Panc1 (cell line): ENCODE measurements at regions not wholly inside any gene's neighbourhood (a gene's known extent, or its start where the extent isn't known, plus 50 kb on each side); places are given as distances from the start of the nearest gene placed in this dataset.

ENCODE experiments used
- ATAC-seq: fragments of 200-7000 bp; cut with Tn5 transposase; 2 replicates; pipeline ENCODE4 v1.9.1; 2020; ENCODE audit warnings: mild to moderate bottlenecking, moderate library complexity
- BruUV-seq: library from RNA; stranded (reverse); fragments of 400-500 nt; replicated peaks from 2 replicates; lab custom pipeline; 2021; lab: Mats Ljungman, UMichigan
- CTCF ChIA-PET: fragments of 300-600 bp; sonication (Branson Sonifier 250); formaldehyde crosslinking; loops from one replicate; lab custom pipeline; 2022; ENCODE audit warnings: antibody characterized with exemption; lab: Charles Lee
- POLR2A ChIA-PET: fragments of 300-600 bp; sonication (Branson Sonifier 250); formaldehyde crosslinking; loops from one replicate; lab custom pipeline; 2022; ENCODE audit warnings: antibody characterized with exemption; lab: Charles Lee
- DNase-seq: peaks from one replicate; pipeline ENCODE4 v3.0.0-alpha.2; 2010; ENCODE audit warnings: low read depth, low spot score
- H3K27ac ChIP-seq: 2 replicates; pipeline ENCODE4 v1.5.1; 2011; ENCODE audit warnings: mild to moderate bottlenecking, low read length, inconsistent platforms
- H3K27me3 ChIP-seq: fragments of 200-500 bp; sonication (Bioruptor generic); 2 replicates; pipeline ENCODE4 v1.6.0; 2014; ENCODE audit warnings: low read length, inconsistent platforms; ENCODE audit not compliant: control insufficient read depth, insufficient read depth
- H3K36me3 ChIP-seq: fragments of 200-500 bp; sonication (Bioruptor generic); 2 replicates; pipeline ENCODE4 v1.5.1; 2014; ENCODE audit warnings: inconsistent platforms, mild to moderate bottlenecking, low read length, moderate library complexity; ENCODE audit not compliant: control insufficient read depth, insufficient read depth
- H3K4me1 ChIP-seq: 2 replicates; pipeline ENCODE4 v1.5.1; 2011; ENCODE audit warnings: inconsistent platforms, mild to moderate bottlenecking, low read length, moderate library complexity; ENCODE audit not compliant: control insufficient read depth, insufficient read depth
- H3K4me3 ChIP-seq, 2 experiments: 2 replicates each; pipeline ENCODE4 v1.5.1; 2011 to 2012; ENCODE audit warnings: low read depth in 2 of 2, low read length in 2 of 2, mild to moderate bottlenecking in 2 of 2, inconsistent platforms in 1 of 2, moderate library complexity in 1 of 2
- H3K9me3 ChIP-seq: fragments of 200-500 bp; sonication (Bioruptor generic); 2 replicates; pipeline ENCODE4 v1.5.1; 2014; ENCODE audit warnings: low read depth, mild to moderate bottlenecking, inconsistent platforms, low read length, moderate library complexity; ENCODE audit not compliant: control insufficient read depth, insufficient read depth
- CTCF ChIP-seq: fragments of 450-650 bp; IDR thresholded peaks from 2 replicates; pipeline ENCODE4 v1.5.1; 2017; ENCODE audit warnings: mild to moderate bottlenecking
- POLR2AphosphoS5 ChIP-seq: IDR thresholded peaks from 2 replicates; pipeline ENCODE4 v1.6.1; 2012; ENCODE audit warnings: mild to moderate bottlenecking, low read depth, low read length, moderate library complexity
- REST ChIP-seq, 2 experiments: IDR thresholded peaks; 2 replicates each; pipeline ENCODE4 v1.6.1; 2011 to 2012; ENCODE audit warnings: low read depth in 2 of 2, control low read depth in 1 of 2, low read length in 1 of 2, mild to moderate bottlenecking in 1 of 2, moderate library complexity in 1 of 2; ENCODE audit not compliant: insufficient read depth in 1 of 2
- SIN3A ChIP-seq: IDR thresholded peaks from 2 replicates; pipeline ENCODE4 v1.6.1; 2012; ENCODE audit warnings: low read depth, mild to moderate bottlenecking, low read length, moderate library complexity, borderline replicate concordance; ENCODE audit not compliant: insufficient read depth
- TCF7L2 ChIP-seq: IDR thresholded peaks from 2 replicates; pipeline ENCODE4 v1.6.1; 2011; ENCODE audit warnings: mild to moderate bottlenecking, low read depth, low read length, inconsistent platforms
- in situ Hi-C: cut with HindIII; loops from 2 replicates; pipeline ENCODE4 v1.10.0; 2016; ENCODE audit warnings: low sequenced_read_pairs, low pct_unique_long_range_greater_than_20kb
- intact Hi-C: fragments of 100-400 bp; cut with micrococcal nuclease; formaldehyde crosslinking; loops from one replicate; pipeline ENCODE4 v1.10.0; 2022; ENCODE audit not compliant: unreplicated experiment

- in situ Hi-C loops (no loop called here), intact Hi-C loops (no loop called here)
- no TSS peak for BruUV-seq
- no peak overlapping the region; the same call in 1 of the 2 replicates for H3K27ac ChIP-seq
- H3K36me3 ChIP-seq = no peaks in the 10 kb centered on the region; the same call in 1 of the 2 replicates
- DNase-seq (no peak), ATAC-seq (no peak)
- CTCF ChIA-PET = no interaction called here
- no peaks in the 10 kb centered on the region for H3K9me3 ChIP-seq
- POLR2A ChIA-PET = no interaction called here
- H3K27me3 ChIP-seq = no peaks in the 10 kb centered on the region
- no peak for TF ChIP-seq REST (IDR thresholded peaks at IDR 0.05; ENCODE audit: insufficient read depth in 1 of 2, low read depth in 2 of 2, low read length in 1 of 2)
- TF ChIP-seq CTCF = no peak
- TF ChIP-seq POLR2AphosphoS5 = no peak
- no peak for TF ChIP-seq TCF7L2
- no peak for TF ChIP-seq SIN3A
- H3K4me3 ChIP-seq = no peak overlapping the region
- H3K4me1 ChIP-seq = no peaks in the 10 kb centered on the region
These were observed 465.2 kb downstream of the USP25 start for GRCh38 chr21:16194788-16195537.

GRCh38 chr21:16195538-16195910 lies 465.7 kb downstream of the USP25 start:
- POLR2A ChIA-PET = no interaction called here
- no peak for TF ChIP-seq POLR2AphosphoS5
- no peak for TF ChIP-seq REST (IDR thresholded peaks at IDR 0.05; ENCODE audit: insufficient read depth in 1 of 2, low read depth in 2 of 2, low read length in 1 of 2)
- TF ChIP-seq CTCF = no peak
- no peak for TF ChIP-seq SIN3A
- no peak for TF ChIP-seq TCF7L2
- no peaks in the 10 kb centered on the region for H3K27me3 ChIP-seq
- no TSS peak for BruUV-seq
- ATAC-seq (no peak), DNase-seq (no peak)
- intact Hi-C loops (no loop called here), in situ Hi-C loops (no loop called here)
- no peak overlapping the region for H3K4me3 ChIP-seq
- H3K9me3 ChIP-seq = no peaks in the 10 kb centered on the region
- H3K27ac ChIP-seq = no peak overlapping the region
- no peaks in the 10 kb centered on the region for H3K4me1 ChIP-seq
- CTCF ChIA-PET = no interaction called here
- H3K36me3 ChIP-seq = no peaks in the 10 kb centered on the region; the same call in 1 of the 2 replicates
